ENCODE measurements at regions not wholly inside any gene's neighbourhood (a gene's known extent, or its start where the extent isn't known, plus 50 kb on each side); places are given as distances from the start of the nearest gene placed in this dataset.

- no peak for DNase-seq (ENCODE audit: low read depth)
Measured at GRCh38 chr10:128978211-128978610, 488.8 kb upstream of the MGMT start.

- no peak for DNase-seq (ENCODE audit: low read depth)
Measured at GRCh38 chr10:128979405-128979804, 487.6 kb upstream of the MGMT start.

GRCh38 chr10:128981251-128981650, 485.8 kb upstream of the MGMT start:
- no peak for DNase-seq (ENCODE audit: low read depth)

GRCh38 chr10:128981881-128982615, 485.0 kb upstream of the MGMT start:
- no peak for DNase-seq (ENCODE audit: low read depth)

- DNase-seq (ENCODE audit: low read depth) = no peak
Measured at GRCh38 chr10:128982616-128982915, 484.5 kb upstream of the MGMT start.

GRCh38 chr10:128985036-128985435, 482.0 kb upstream of the MGMT start:
- no peak for DNase-seq (ENCODE audit: low read depth)

GRCh38 chr10:128990986-128991385, 476.1 kb upstream of the MGMT start:
- no peak for DNase-seq (ENCODE audit: low read depth)

GRCh38 chr10:128992770-128993169, 474.3 kb upstream of the MGMT start:
- DNase-seq (ENCODE audit: low read depth) = no peak

GRCh38 chr10:128993443-128993842, 473.6 kb upstream of the MGMT start:
- DNase-seq (ENCODE audit: low read depth) = no peak

GRCh38 chr10:128993911-128994538, 473.0 kb upstream of the MGMT start:
- no peak for DNase-seq (ENCODE audit: low read depth)

GRCh38 chr10:128994598-128995143, 472.4 kb upstream of the MGMT start:
- no peak for DNase-seq (ENCODE audit: low read depth)

GRCh38 chr10:128995676-128996075, 471.4 kb upstream of the MGMT start:
- DNase-seq (ENCODE audit: low read depth) = no peak

- no peak for DNase-seq (ENCODE audit: low read depth)
Measured at GRCh38 chr10:128996092-128996491, 470.9 kb upstream of the MGMT start.

- DNase-seq (ENCODE audit: low read depth) = no peak
Measured at GRCh38 chr10:128998101-128998805, 468.8 kb upstream of the MGMT start.

GRCh38 chr10:129004398-129004797, 462.6 kb upstream of the MGMT start:
- no peak for DNase-seq (ENCODE audit: low read depth)

- DNase-seq (ENCODE audit: low read depth) = no peak
Measured at GRCh38 chr10:129005080-129005479, 462.0 kb upstream of the MGMT start.

GRCh38 chr10:129005804-129006203, 461.2 kb upstream of the MGMT start:
- no peak for DNase-seq (ENCODE audit: low read depth)

GRCh38 chr10:129018511-129018910, 448.5 kb upstream of the MGMT start:
- DNase-seq (ENCODE audit: low read depth) = no peak

- DNase-seq (ENCODE audit: low read depth) = no peak
Measured at GRCh38 chr10:129020651-129021330, 446.2 kb upstream of the MGMT start.

GRCh38 chr10:129021594-129022304, 445.3 kb upstream of the MGMT start:
- no peak for DNase-seq (ENCODE audit: low read depth)

GRCh38 chr10:129023082-129023481, 444.0 kb upstream of the MGMT start:
- DNase-seq (ENCODE audit: low read depth) = no peak

- no peak for DNase-seq (ENCODE audit: low read depth)
Measured at GRCh38 chr10:129024046-129024445, 443.0 kb upstream of the MGMT start.

All from stimulated activated CD8-positive, alpha-beta memory T cell treated with anti-CD3 and anti-CD28 coated beads, Interleukin-7, amount 100 ng/mL, for 24 hours (primary cell).